Hypothalamus (tissue), 51 donors: ENCODE measurements at regions not wholly inside any gene's neighbourhood (a gene's known extent, or its start where the extent isn't known, plus 50 kb on each side); places are given as distances from the start of the nearest gene placed in this dataset.
A peak's percentile ranks its signal among the peaks of the same experiment; 100 is the strongest.

Source experiments
- DNase-seq, 51 donors: peaks; one replicate each; lab custom pipeline; 2025; lab: John Stamatoyannopoulos, UW

DNA sequence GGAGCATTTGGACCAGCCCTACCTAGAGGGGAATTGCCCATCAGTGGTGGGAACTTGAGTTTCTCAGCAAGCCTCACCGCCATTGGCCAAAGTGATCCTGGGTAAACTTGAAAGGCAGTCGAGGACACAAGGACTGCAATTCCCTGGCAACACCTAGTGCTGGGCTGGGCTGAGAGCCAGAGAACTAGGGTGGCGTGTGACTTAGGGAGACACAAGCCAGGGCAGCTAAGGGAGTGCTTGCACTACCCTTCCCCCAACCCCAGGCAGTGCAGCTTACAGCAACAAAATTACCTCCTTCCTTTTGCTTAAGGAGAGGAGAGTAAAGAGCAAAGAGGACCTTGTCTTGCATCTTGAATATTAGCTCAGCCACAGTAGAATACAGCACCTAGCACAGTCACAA, 176.9 kb upstream of the PRMT6 start:
- DNase-seq = peak in 7 of 51 donors; percentile 2 to 23 (median 5)

DNA sequence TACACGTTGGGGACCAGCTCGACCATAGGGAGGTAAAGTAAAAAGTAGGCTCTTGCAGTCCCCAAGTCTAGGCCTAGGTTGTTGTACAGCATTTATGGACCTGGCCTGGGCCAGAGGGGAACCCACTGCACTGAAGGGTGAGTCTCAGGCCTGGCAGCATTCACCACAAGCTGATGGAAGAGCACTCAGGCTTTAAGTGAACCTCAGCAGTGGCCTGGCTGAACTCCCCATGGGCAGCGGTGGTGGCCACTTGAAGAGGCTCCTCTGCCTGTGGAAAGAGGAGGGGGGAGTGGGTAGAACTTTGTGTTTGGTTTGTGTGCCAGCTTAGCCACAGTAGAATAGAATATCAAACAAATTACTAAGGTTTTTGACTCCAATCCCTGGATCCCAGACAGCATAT, 176.2 kb upstream of the PRMT6 start:
- DNase-seq = no peak

DNA sequence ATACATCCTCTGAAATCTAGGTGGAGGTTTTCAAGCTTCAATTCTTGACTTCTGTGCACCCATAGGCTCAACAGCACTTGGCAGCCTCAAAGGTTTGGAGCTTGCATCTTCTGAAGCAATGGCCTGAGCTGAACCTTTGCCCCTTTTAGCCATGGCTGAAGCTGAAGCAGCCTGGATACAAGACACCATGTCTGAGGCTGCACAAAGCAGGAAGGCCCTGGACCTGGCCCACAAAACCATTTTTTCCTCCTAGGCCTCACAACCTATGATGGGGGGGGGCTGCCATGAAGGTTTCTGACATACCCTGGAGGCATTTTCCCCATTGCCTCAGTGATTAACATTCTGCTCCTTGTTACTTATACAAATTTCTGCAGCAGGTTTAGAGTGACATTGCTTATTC, 173.3 kb upstream of the PRMT6 start:
- DNase-seq = no peak

DNA sequence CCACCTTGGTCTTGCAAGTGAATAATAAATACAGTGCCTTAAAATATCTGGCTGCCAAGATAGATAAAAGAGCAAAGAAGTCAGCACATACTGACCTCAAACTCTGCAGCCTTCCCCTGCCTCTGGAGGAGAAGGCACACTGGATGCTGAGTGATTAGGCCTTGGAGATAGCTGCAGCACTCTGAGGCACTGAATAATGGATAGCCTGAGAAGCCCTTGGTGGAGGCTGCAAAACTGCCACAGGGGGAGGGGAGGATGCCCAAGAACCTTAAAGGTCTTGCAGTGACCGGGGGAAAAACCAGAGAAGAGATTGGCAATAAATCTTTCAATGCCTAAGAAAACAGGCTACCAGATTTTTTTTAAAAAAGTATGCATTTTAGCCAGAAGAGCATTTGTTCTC, 167.4 kb upstream of the PRMT6 start:
- DNase-seq = no peak

DNA sequence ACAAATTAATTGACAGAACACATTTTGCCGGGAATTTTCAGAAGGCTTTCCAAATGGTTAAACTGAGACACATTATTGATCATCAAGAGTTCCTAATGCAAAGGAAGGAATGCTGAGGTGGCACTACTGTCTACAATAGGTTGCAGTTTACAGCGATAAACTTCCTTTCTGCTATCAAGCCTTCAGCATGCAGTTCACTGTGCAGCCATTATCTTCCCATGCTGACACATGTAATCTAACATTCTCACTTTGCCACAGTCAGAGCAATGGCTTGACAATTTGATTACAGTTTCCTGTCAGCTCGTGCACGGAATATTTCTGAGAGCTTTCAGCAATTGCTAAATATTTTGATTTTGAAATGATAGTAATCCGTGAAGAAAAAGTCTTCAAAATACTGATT, 166.9 kb upstream of the PRMT6 start:
- no peak for DNase-seq

DNA sequence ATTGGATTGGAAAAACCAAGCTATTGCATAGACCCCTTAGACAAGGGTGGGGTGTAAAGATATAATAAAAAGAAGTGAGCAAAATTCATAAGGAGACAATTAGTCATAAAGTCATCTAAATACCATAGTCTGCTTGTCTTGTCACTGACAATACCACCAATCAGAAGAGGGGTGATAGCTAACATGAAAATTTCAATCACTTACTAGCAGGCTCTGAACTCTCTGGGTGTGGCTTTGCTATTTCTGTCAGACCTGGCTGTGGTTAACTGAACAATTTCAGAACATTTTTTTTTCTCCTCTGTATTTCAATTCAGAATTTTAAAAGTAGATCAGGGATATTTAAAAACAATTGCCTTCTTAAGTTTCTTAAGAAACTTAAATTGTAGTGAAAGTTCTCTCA, 158.5 kb upstream of the PRMT6 start:
- no peak for DNase-seq

DNA sequence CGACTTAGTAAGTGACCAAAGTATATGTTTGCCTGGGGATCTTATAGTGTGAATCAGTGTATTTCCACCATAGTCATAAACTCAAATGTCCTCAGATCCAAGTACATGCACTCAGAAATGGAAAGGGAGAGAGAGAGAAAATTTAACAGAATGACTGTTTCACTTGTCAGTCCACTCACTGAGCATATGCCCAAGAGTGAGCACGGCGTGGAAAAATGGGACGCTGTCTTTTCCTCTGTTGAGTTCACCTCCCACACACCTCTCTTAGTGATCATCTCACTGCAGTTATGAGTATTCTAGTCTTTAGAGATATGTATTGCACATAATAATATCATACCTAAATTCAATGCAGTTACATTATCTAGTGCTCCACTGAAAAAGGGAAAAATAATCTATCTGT, 156.8 kb upstream of the PRMT6 start:
- DNase-seq = no peak

DNA sequence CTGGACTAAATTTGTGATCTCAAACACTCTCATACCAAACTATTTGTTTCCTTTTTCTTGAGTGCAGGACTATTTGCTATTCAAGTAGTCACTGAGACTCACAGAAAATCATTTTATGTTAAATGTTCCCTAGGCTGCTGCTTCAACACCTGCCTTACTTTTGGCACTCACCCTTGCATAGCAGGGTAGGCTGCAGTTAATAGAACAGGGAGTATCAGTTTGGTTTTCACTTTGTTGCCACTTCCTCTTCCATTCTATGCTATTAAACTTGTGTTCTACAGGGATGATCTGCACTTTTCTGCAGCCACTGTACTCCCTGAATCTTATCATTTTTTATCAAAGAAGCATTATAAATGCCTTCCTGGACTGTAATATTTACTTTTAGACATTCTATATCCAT, 148.7 kb upstream of the PRMT6 start:
- no peak for DNase-seq

DNA sequence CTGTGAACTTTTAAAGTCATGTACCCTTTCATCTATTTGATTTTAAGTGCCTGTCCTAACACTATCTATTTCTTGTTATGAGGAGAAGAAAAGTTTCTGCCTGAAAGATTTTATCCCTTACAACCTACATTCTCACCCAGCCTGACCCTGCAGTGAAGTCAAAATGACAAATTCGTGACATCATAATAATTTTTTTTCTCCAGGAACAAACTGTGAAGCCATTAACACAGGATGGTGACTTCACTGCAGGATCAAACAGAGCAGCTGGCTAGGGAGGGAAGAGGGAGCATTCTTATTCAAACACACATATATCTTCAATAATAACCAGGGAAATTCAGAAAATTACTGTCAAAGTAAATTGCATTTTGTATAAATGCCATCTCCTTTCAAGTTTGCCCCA, 147.8 kb upstream of the PRMT6 start:
- no peak for DNase-seq

DNA sequence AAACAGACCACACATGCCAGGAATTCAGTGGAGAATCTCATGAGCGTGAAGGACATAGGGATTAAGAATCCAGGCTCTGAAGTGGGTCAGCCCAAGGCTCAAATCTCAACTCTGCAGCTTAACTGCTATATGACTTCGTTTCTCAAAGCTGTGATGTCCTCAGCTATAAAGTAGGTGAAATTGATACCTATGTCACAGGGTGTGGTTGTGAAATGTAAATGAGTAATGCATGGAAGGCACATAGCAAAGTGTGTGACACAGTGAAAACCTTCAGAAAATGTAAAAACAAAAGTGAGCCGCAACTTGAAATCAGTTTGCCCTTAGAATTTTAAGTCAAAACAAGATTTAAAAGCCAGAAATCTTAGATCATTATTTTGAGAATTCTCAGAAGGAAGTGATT, 145.7 kb upstream of the PRMT6 start:
- no peak for DNase-seq

DNA sequence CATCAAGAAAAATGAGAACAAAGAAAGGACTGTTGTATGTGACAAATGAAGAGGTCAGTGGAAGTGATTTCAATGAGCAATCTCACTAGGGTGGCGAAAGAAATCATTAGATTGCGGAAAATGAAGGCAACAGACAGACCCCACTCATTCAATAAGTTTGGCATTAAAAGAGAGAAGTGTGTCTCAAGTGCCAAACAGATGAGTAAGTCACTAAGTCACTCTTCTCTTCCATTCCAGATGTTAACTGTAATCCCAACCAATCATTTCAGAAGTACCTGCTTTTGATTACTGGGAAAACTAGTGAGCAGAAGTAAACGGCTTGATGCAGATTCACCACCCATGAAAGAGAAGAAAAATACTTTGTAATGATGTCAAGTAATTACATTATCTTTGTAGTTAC, 144.3 kb upstream of the PRMT6 start:
- no peak for DNase-seq

DNA sequence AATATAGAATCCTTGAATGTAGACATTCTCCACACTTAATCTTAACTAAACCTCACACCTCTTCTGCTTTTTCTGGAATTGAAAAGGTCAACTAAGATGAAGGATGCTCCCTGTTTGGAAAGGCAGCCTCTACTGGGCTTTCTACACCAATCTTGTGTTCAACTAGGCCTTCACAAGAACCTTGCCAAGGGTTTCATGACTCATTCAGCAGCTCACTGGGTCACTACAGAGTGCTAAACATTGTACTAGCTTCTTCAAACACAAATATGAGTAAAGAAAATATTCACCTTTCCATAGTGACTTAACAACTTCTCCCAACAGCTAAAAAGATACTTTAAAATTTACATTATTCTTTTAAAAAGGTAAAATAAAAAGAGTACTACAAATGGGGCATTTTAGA, 135.3 kb upstream of the PRMT6 start:
- DNase-seq = peak in 1 of 51 donors; percentile 23

DNA sequence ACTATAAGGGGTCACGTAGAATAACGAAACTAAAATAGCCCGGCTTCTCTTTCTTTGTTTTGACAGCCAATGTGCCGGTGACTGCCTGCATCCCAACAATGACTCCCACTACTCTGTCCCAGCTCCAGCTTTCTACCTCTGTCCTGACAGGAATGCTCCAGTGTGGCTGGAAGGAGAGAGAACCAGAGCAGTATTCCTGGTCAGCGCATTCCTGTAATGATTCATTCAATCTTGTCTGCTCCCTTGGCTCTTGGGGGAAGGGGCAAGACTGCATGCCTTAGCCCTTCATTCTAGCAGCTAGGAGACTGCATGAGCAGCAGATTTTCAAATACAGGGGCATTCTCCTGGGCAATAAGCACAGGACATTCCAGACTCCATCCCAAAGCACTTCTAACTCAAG, 132.1 kb upstream of the PRMT6 start:
- DNase-seq = peak in 5 of 51 donors; percentile 0 to 25 (median 1)

DNA sequence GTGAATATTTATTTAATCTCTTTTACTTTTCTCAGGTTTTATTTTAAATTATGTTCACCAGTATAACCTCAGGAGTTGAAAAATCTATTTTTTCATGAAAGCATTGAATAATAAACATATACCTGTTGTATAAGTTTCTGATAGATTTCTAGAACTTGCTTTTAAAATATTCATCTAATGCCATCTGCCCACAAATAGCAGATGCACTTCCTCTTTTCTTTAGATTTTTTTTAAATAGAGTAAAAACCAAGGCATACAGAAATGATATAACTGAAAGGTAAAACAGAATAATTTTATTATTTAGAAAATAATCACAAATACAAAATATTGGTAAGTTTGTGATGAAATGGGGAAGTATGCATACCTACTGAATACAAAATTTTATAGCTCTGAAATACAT, 130.7 kb upstream of the PRMT6 start:
- no peak for DNase-seq

DNA sequence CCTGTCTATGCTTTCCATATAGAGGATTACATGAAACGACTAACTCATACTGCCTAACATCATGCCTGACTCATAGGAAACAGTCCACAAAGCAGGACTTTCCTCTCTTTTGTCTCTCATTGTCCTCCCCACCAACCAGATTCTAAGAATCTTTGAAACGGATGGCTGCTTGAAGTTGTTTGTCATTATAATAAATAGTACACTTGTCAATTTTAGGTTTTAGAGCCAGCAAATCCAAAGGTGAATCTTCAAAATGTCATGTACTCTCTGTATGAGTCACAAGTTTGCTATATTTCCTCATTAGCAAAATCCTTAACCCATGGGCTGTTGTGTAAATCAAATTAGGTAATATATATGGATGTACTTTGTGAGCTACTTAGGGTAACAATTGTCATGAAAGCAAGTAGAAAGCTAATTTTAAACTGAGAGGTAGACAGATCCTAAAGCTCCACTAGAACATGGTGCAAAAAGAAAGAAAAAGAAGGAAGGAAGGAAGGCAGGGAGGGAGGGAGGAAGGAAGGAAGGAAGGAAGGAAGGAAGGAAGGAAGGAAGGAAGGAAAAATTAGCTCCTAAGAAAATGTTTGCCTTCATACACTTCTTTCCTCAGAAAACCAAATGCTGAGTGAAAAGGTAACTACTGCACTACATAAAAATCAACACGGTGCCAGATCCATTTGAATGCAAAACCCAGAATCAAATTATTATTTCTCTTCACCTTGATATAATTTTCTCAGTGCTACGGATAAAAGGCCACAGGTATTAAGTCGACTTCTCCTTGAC, 129.5 kb upstream of the PRMT6 start:
- no peak for DNase-seq

DNA sequence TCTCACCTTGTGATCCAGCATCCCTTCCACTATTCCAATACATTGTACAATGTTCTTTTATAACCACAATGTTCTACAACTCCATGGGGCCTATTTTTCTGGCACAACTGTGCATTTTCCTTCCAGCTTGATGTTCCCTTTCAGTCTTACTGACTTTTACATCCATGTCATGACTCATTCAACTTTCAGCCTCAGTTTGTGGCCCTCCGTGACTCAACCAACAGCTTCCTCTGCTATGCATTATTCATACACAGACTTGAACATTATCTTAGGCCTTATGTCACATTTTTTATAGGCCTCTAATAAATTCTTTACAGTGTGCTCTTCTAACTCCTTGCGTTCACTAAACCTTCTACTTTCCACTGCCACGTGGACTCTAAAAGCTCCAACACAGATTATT, 119.4 kb upstream of the PRMT6 start:
- no peak for DNase-seq

DNA sequence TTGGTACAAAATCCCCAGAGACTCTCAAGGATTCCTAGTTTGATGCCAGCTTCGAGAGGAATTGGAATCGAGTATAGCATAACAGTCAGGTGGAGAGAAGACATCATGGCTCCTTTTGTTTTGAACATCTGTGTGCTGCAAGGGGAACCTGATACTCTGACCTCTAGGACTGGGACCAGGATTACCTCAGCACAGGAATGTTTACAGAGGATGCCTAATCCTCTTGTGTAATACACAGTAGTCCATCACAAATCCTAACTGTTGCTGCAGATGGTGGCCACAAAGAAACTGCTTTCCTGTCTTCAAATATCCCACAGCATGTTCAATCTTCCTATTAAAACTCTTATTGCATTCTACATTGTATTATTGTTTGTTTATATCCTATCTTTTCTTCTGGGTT, 111.8 kb upstream of the PRMT6 start:
- DNase-seq = no peak

DNA sequence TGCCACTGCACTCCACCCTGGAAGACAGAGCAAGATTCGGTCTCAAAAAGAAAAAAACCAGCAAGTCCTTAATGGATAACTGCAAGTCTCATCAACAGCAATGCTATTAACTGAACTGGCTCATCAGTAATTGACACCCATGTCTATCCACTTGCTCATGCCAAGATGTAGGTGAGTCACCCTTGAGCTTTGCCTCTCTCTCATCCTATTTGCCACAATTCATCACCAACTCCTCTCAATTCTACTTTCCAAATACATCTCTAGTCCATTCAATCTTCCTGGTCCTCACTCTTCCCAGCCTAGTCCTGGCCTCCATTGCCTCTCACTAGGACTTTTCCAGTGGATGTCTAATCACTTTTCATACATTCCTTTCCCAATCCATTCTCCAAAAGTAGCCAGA, 103.7 kb upstream of the PRMT6 start:
- DNase-seq = no peak

DNA sequence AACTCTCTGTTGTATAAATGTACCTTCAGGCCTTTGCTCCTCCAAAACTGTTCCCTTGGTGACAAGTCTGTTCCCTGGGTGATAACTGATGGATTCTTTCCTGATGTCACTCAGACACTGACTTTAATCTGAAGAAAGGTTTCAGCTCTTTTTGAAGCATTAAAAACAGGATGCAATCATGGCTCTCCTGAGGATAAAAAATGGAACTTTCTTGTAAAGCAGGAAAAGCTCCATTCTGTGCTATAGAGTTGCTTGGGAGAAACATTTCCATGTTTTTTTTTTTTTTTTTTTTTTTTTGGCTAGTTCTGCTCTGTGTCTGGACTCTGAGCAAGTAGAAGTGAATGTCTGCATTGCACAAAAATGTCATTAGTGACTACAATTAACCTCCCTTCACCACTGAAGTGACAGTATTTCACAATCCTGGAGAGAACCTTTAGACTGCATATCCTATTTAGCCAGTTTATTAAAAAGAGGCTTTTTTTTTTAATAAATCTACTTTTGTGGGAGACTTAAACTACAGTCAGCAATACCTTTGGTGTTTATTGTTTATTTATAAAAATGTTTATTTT, 101.7 kb upstream of the PRMT6 start:
- DNase-seq = no peak

DNA sequence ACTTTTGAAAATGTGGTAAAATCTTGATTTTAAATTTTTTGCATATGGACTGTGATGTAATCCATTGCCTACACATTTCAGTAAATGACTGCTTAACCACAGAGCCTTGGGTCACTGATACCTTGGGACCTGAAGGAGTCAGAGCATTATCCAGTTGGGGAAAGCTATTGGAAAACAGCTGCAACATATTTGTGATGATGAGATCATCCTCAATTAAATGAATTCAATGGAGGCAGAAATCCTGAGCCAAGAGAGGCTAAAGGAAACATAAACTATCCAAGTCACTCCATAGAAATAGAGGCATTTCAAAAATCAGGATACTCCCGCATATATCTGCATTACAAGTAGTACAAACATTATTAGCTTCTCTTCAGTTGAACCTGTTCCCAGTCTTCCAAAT, 99.8 kb upstream of the PRMT6 start:
- DNase-seq = no peak

DNA sequence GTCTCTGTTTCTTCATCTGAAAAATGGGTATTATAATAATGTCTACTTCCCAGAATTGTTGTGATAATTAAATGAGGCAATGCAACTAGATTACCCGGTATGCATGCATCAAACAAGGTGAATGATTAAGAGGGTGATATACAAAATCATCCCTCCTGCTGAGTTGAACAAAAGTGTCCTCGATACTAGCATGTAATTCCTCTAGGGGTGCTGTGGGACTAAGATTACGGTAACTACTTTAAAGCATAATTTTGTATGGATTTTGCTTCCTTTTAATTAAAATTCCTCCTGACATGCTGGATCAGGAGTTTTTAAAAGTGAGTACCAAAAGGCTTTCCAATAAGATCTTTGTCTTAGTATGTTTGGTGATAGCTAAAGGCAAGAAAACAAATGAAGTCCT, 98.7 kb upstream of the PRMT6 start:
- DNase-seq = no peak

DNA sequence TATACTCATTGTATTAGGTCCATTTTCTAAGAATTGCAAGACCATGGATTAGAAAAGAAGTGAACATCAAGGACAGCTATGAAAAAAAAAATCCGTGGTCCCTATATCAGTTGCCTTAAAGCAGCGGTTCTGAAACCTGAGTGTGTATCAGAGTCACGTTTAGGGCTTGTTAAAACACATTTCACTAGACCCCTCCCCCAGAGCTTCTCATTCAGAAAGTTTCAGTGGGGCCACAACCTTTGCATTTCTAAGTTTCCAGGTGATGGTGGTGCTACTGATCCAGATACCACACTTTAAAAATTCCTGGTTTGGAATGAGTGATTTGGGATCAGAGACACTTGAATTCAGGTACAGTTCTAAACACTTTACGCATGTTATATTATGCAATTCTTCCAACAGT, 96.1 kb upstream of the PRMT6 start:
- DNase-seq = no peak

DNA sequence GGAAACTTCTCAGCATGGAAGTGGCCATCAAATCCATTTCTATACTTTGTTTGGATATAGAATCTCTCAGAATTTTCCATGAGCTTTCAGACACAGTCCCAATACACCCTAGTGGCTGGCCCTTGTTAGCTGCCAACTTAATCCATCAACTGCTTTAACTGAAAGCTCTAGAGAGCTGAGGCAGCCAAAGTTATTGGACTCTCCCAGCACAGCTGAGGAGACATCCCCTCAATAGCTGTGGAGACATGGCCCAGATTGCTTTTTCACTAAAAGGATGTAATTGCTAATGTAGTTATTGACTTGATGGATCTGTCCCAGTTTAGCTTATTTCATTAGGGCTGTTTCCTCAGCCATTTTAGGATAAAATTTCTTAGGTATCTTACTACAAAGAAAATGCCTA, 94.8 kb upstream of the PRMT6 start:
- DNase-seq = no peak
